ENCODE measurements at regions not wholly inside any gene's neighbourhood (a gene's known extent, or its start where the extent isn't known, plus 50 kb on each side); places are given as distances from the start of the nearest gene placed in this dataset.

DNA sequence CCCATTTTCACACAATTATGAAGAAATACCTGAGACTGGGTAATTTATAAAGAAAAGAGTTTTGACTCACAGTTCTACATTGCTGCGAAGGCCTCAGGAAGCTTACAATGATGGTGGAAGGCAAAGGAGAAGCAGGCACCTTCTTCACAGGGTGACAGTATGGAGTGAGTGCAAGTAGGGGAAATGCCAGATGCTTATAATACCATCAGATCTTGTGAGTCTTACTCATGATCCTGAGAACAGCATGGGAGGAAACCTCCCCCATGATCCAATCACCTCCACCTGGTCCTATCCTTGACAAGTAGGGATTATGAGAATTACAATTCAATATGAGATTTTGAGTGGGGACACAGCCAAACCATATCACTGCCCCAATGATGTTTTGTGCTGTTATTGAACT, 189.3 kb upstream of the CRY1 start:
- no peak for DNase-seq (ENCODE audit: low read depth)

GRCh38 chr12:107283652-107284051, 190.3 kb upstream of the CRY1 start:
- DNase-seq (ENCODE audit: low read depth), result no peak

- no peak for DNase-seq (ENCODE audit: low read depth)
Observed at GRCh38 chr12:107284692-107285091, 191.3 kb upstream of the CRY1 start.

DNA sequence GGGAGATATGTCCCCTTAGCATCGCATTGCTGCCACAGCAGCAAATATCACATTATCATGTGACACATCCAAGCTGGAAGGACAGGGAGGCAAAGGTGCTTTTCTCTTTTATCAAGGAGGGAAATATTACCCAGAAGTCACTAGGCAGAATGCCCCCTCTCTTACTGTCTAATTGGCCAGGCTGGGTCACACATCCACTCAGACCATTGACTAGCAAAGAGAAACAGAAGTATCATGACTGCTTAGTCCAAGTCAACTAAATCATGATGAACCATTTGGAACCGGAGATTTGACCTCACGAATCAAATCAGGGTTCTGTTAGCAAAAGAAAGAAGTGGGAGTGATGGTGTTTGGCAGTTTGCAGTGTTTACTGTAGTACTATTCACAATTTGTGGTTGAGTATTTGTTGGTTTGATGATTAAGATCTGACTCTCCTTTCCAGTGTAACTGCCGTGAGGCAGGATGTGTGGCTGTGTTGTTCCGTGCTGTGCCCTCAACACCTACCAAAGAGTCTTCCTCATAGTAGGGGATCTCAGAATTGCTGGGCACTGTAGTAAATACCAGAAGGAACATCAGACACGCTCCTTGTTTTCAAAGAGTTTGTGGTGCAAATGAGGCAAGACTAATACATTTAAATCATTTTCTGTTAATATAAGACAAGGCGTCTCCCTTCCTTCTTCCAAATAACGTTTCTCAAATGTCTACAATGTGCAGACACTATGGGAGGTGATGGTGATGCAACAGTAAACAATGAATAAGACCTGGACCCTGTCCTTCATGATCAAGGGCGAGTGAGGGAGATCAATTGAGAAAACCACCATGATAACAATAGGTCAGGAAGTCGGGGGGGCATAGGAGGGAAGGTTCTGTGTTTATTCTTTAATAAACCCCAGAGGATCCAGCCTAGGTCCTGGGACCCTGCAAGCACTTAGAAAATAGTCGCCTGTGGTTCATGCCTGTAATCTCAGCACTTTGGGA, 194.4 kb upstream of the CRY1 start:
- no peak for DNase-seq (ENCODE audit: low read depth)

- no peak for DNase-seq (ENCODE audit: low read depth)
Observed at GRCh38 chr12:107288414-107289127, 195.2 kb upstream of the CRY1 start.

DNA sequence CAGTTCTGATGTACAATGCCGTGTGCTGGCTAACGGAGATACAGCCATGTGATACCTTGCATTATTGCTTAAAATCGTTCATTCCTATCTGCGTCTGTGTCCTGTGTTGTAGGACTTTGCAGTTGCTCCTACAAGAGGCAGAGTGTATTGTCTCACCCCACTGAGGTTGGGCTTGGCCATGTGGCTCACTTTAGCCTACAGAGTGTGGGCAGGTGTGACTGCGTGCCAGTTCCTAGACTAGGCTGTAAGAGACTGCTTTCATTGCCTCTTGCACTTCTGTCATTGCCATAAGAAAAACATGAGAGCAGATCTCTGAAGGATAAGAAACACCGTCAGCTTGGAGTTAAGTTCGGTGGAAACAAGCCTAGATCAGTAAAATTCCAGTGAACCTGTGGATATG, 197.7 kb upstream of the CRY1 start:
- DNase-seq (ENCODE audit: low read depth), result no peak

GRCh38 chr12:107296681-107297089, 203.3 kb upstream of the CRY1 start:
- DNase-seq (ENCODE audit: low read depth), result no peak

DNA sequence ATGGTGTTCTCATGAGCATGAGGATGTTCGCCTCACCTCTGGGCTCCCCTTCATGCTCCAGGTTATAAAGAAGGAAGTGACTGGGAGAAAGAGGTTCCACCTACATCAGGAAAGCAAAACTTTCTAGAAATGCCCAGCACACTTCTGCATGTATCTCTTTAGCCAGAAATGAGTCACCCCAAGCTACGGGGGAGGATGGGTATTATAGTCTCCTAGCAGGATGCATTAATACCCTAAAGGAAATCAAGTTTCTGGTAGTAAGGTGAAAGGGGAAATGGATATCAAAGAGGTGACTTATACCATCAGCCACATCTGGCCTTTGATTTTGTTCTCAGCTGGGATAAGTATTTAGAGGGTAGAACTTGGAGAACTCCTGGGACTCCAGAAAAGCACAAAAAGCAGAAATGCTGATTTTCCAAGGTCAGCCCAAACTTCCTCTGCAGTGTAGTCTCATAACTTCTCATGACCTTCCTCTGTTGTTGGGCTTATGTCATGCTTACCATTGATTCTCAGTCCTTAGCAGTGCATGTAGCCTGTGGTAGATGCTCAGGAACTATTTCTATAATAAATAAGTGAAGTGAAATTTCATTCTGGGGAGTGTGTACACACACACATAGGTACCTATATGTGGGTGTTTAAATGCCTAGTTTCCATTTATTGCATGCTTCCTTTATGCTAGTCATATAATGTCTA, 209.4 kb upstream of the CRY1 start:
- DNase-seq (ENCODE audit: low read depth), result no peak

DNA sequence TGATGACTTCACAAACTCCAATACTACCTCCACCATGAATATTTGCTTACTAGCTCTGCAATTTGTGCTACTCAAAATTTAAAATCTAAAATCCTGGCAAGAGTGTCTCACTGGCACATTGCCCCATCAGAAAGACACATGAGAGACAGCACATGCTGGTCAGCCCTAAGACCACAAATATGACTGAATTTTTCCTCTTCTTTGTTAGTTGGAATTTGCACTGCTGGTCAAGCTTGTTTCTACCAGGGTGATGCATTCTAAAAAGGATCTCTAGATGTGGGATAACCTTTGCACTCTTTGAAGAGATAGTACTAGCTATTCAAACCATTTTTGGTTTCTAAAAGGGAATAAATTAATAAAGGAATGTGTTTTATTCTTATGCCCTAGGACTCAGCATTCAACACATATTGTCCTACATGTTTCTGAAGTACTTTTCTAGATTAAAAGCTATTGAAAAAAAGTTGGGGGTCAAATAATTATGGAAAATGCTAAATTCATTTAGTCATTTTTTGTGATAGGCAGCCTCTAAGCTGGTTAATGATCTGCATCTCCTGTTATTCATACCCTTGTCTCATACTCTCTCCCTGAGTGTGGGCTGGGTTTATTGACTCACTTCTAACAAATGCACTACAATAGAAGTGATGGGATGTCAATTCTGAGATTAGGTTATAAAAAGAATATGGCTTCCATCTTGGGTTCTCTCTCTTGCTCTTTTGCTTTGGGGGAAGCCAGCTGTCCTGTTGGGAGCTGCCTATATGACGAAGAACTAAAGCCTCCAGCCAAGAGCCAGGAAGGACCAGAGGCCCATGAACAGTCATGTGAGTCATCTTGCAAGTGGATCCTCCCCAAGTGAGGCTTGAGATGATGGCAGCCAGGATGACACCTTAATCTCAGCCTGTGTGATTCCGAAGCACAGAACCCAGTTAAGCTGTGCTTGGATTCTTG, 211.5 kb upstream of the CRY1 start:
- DNase-seq (ENCODE audit: low read depth), result no peak

DNA sequence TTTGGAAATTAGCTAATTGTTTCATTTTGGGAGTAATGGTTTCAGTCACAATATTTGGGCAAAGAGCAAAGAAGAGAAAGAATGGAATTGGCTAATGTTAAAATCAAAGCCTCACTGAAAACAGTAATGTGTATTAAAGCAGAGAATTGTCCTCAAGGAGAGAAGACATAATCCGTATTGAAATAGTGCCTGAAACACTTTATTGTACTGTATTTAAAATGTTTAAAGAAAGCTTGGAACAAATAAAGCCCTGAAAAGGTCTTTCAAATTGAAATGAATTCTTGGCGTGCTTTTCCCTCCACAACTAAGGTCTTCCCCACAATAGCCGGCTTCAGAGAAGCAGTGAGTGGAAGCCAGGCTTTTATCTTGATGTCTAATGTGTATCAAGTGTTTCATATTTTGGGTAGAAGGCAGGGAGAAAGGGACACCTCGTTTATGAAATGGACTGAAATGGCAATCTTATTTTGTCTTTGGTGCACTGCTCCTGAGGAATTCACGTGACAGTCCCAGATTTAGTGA, 212.9 kb upstream of the CRY1 start:
- DNase-seq (ENCODE audit: low read depth), result no peak

GRCh38 chr12:107308310-107308709, 215.0 kb upstream of the CRY1 start:
- no peak for DNase-seq (ENCODE audit: low read depth)

- DNase-seq (ENCODE audit: low read depth), result no peak
Observed at GRCh38 chr12:107309020-107309419, 215.7 kb upstream of the CRY1 start.

DNA sequence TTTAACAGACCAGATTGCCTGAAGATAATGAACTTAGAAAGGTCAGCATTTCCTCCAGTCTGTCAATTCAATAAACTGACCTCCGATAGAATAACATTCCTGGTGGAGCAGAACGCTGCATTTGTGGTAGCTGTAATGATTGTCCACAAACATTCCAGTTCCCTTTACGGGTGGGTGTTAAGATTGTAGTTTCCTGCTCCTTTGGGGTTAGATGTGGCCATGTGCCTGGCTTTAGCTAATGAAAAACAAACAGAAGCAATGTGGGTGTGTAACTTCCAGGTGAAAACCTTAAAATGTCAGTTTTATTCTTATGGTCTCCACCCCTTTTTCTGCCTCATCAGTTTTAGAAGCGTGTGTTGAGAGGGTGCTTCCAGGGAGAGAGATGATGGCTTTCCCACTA, 217.3 kb upstream of the CRY1 start:
- DNase-seq (ENCODE audit: low read depth), result no peak

DNA sequence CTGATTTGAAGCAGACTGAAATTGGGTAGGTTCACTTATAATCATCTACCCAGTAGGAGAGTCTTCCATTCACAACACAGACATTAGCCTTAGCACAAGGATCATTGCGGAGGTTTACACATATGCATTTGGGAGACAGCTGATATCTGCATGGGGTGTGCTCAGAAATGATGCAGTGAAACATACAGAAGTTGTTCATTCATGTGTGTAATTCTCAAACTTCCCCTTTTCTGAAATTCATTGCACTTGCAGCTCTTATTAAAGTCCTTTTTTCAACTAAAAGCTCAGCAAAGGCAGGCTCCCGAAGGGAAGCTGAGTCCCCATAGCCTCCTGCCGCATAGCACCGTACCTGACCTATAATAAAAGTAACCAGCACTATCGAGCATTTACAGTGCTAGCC, 218.3 kb upstream of the CRY1 start:
- no peak for DNase-seq (ENCODE audit: low read depth)

- no peak for DNase-seq (ENCODE audit: low read depth)
Observed at GRCh38 chr12:107317751-107318555, 224.6 kb upstream of the CRY1 start.

DNA sequence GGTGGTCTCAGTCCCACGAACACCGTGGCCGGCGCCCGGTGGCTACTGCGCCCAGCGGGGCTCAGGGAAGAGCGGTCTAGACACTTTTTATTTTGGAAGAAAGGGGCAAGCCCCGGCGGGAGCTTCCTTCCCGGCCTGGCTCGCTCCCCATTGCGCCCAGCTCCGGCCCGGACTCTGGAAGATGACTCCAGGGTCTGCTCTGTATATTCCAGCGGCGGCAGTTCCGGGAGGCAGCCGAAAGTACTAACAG, 225.1 kb upstream of the CRY1 start:
- DNase-seq (ENCODE audit: low read depth), result no peak

DNA sequence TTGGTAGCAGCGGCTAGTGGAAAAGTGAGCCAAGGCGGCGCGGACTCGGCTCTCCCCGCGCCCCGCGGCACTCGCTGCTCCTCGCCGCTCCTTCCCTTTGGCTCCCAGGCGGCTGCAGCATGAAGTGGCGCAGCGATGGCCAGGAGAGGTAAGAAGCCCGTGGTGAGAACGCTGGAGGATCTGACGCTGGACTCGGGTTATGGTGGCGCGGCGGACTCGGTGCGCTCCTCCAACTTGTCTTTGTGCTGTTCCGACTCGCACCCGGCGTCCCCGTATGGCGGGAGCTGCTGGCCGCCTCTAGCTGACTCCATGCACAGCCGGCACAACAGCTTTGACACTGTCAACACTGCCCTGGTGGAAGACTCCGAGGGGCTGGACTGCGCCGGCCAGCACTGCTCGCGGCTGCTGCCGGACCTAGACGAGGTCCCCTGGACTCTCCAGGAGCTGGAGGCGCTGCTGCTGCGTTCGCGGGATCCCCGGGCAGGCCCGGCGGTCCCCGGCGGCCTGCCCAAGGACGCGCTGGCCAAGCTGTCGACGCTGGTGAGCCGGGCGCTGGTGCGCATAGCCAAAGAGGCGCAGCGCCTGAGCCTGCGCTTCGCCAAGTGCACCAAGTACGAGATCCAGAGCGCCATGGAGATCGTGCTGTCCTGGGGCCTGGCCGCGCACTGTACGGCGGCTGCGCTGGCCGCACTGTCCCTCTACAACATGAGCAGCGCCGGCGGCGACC, 225.6 kb upstream of the CRY1 start:
- DNase-seq (ENCODE audit: low read depth), result no peak

DNA sequence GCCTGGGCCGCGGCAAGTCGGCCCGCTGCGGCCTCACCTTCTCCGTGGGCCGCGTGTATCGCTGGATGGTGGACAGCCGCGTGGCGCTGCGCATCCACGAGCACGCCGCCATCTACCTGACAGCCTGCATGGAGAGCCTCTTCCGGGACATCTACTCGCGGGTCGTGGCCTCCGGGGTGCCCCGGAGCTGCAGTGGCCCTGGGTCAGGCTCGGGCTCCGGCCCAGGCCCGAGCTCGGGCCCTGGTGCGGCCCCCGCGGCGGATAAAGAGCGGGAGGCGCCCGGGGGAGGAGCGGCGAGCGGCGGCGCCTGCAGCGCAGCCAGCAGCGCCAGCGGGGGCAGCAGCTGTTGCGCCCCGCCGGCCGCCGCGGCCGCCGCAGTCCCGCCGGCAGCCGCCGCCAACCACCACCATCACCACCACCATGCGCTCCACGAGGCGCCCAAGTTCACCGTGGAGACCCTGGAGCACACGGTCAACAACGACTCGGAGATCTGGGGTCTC, 226.2 kb upstream of the CRY1 start:
- DNase-seq (ENCODE audit: low read depth), result no peak

DNA sequence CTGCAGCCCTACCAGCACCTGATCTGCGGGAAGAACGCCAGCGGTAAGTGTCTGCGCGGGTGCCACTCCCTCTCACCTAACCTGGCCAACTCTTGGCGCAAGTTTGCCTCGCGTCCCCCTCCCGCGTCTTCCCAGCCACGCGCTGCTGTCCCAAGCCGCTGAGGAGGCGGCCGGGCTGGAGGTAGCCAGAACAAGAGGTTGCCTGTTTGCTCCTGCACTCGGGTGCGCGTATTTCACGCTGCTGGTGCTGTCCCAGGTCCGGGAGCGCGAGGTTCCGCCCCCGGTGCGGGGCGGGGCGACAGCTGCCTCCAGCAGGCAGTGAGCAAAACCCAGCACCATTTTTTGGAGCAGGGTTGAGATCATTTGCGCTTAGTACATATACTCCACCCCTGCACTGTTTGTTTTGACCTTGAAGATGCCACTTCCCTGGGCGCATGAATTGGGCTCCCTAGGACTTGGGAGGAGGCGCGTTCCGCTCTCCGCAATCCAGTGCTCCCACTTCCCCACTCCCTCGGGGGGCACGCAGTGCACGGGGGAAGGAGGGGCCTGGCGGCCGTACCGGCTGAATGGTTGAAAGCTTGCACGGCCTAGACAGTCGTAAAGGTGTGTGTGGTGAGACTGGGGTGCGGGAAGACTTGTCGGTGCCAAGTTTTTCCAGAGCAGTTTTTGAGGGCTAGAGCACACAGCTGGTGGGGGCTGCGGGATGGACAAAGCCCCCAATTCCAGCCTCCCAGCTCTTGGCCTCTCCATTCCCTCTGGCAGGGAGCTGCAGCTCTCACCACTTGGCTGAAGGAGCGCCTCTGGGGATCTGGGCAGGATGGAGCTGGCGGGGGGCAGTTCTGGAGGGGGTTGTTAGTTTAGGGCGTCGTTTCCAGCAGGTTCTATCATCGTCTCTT, 226.9 kb upstream of the CRY1 start:
- DNase-seq (ENCODE audit: low read depth), result no peak

Data from non-pigmented ciliary epithelial cell (primary cell).